ENCODE measurements at regions not wholly inside any gene's neighbourhood (a gene's known extent, or its start where the extent isn't known, plus 50 kb on each side); places are given as distances from the start of the nearest gene placed in this dataset.

- no peaks in the 10 kb centered on the region for H3K36me3 ChIP-seq (ENCODE audit: control insufficient read depth, insufficient read depth, low read length)
- TF ChIP-seq CTCF (IDR thresholded peaks at IDR 0.05; ENCODE audit: insufficient read depth, low read length, poor library complexity, severe bottlenecking): no peak
- DNase-seq (ENCODE audit: extremely low read depth, insufficient read length): no peak
- H3K27me3 ChIP-seq (replicated peaks; ENCODE audit: control insufficient read depth, insufficient read depth, low read length): no peaks in the 10 kb centered on the region
- no peak overlapping the region for H3K4me3 ChIP-seq (replicated peaks; ENCODE audit: low read depth, low read length)
Measured at GRCh38 chr1:56416495-56416894, 162.9 kb downstream of the PLPP3 start.

DNA sequence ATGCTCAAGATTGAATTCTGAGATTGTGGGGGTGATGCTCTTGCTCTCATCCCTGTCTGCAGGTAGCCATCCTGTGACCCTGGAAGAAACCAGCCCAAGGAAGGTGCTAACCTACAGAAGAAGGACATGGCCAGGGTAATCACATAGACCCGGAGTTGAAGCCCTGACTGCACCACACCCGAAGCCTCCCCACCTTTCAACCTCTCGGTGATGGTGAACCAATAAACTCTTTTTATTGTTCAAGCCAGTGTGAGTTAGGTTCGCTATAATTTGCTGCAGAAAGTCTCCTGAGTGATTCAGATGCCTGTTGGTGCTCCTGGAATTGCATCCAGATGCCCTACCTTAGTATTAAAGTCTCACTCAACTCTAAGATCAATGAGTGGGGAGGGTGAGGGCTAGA lies 163.6 kb downstream of the PLPP3 start:
- DNase-seq (ENCODE audit: extremely low read depth, insufficient read length): no peak
- TF ChIP-seq CTCF (IDR thresholded peaks at IDR 0.05; ENCODE audit: insufficient read depth, low read length, poor library complexity, severe bottlenecking): no peak
- no peaks in the 10 kb centered on the region for H3K36me3 ChIP-seq (ENCODE audit: control insufficient read depth, insufficient read depth, low read length)
- H3K4me3 ChIP-seq (replicated peaks; ENCODE audit: low read depth, low read length): no peak overlapping the region
- H3K27me3 ChIP-seq (replicated peaks; ENCODE audit: control insufficient read depth, insufficient read depth, low read length): no peaks in the 10 kb centered on the region

DNA sequence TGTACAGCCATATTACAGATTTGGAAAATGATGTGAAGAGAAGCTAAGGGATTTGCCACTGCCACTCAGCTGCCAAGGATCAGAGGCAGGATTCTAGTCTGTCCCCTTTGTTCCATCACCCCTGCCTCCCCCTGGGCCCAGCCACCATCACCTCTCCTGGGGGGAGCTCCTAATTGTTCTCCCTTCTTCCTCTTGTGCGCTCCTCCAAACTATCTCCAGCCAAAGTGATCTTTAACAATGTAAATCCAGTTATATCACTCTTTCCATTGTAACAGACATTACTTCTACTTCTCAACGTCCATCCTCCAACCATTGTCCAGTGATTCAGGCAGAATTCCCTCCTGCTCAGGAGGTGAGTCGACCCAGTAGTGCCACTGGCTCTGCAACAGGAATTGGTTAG lies 164.1 kb downstream of the PLPP3 start:
- H3K36me3 ChIP-seq (ENCODE audit: control insufficient read depth, insufficient read depth, low read length): no peaks in the 10 kb centered on the region
- H3K4me3 ChIP-seq (replicated peaks; ENCODE audit: low read depth, low read length): no peak overlapping the region
- no peak for DNase-seq (ENCODE audit: extremely low read depth, insufficient read length)
- no peaks in the 10 kb centered on the region for H3K27me3 ChIP-seq (replicated peaks; ENCODE audit: control insufficient read depth, insufficient read depth, low read length)
- no peak for TF ChIP-seq CTCF (IDR thresholded peaks at IDR 0.05; ENCODE audit: insufficient read depth, low read length, poor library complexity, severe bottlenecking)

DNA sequence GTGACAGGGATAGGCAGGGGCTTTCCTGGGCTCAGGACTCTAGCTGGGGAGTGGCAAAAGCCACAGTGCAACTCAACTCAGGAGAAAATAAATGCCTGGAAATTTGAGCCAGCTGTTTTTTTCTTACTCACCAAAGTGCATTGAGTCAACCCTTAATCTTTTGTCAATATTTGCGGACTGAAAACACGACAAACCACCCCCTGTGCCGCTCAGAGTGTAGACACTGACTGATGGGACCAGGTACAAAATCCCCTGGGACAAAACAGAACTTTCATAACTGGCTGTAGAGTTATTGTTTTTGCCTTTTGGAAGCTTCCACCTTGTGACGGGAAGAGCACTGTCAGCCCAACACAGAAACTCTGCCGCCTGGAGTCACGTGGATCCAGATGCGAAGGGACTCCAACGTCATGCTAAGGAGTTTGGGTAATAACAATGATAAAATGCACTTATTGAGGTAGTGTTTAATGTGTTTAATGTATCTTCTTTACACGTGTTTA lies 164.6 kb downstream of the PLPP3 start:
- no peak for DNase-seq (ENCODE audit: extremely low read depth, insufficient read length)
- H3K36me3 ChIP-seq (ENCODE audit: control insufficient read depth, insufficient read depth, low read length): no peaks in the 10 kb centered on the region
- no peaks in the 10 kb centered on the region for H3K27me3 ChIP-seq (replicated peaks; ENCODE audit: control insufficient read depth, insufficient read depth, low read length)
- TF ChIP-seq CTCF (IDR thresholded peaks at IDR 0.05; ENCODE audit: insufficient read depth, low read length, poor library complexity, severe bottlenecking): no peak
- H3K4me3 ChIP-seq (replicated peaks; ENCODE audit: low read depth, low read length): no peak overlapping the region

GRCh38 chr1:56413671-56414199 lies 165.6 kb downstream of the PLPP3 start:
- no peak for TF ChIP-seq CTCF (IDR thresholded peaks at IDR 0.05; ENCODE audit: insufficient read depth, low read length, poor library complexity, severe bottlenecking)
- H3K4me3 ChIP-seq (replicated peaks; ENCODE audit: low read depth, low read length): no peak overlapping the region
- no peaks in the 10 kb centered on the region; the same call in 1 of the 2 replicates for H3K27me3 ChIP-seq (replicated peaks; ENCODE audit: control insufficient read depth, insufficient read depth, low read length)
- DNase-seq (ENCODE audit: extremely low read depth, insufficient read length): no peak
- no peaks in the 10 kb centered on the region for H3K36me3 ChIP-seq (ENCODE audit: control insufficient read depth, insufficient read depth, low read length)

Data from GM06990 (cell line).